Right lung (tissue), 2 donors: ENCODE measurements at regions not wholly inside any gene's neighbourhood (a gene's known extent, or its start where the extent isn't known, plus 50 kb on each side); places are given as distances from the start of the nearest gene placed in this dataset.

Source experiments
- DNase-seq, 2 donors: peaks; one replicate each; pipeline ENCODE4 v3.0.0-alpha.2; 2013

GRCh38 chr18:78113136-78113939 is 863.7 kb downstream of the GALR1 start:
- no peak for DNase-seq

- no peak for DNase-seq
Measured at GRCh38 chr18:78113940-78114251, 864.2 kb downstream of the GALR1 start.

- no peak for DNase-seq
Measured at GRCh38 chr18:78115896-78116561, 863.6 kb upstream of the SALL3 start.

GRCh38 chr18:78123144-78123909 is 856.3 kb upstream of the SALL3 start:
- no peak for DNase-seq

- DNase-seq = no peak
Measured at GRCh38 chr18:78123926-78124797, 855.5 kb upstream of the SALL3 start.

- no peak for DNase-seq
Measured at GRCh38 chr18:78125206-78125896, 854.3 kb upstream of the SALL3 start.

GRCh38 chr18:78126106-78126505 is 853.5 kb upstream of the SALL3 start:
- no peak for DNase-seq

GRCh38 chr18:78126536-78126935 is 853.1 kb upstream of the SALL3 start:
- DNase-seq = no peak

- DNase-seq = no peak
Measured at GRCh38 chr18:78127041-78127440, 852.6 kb upstream of the SALL3 start.

GRCh38 chr18:78128004-78128403 is 851.6 kb upstream of the SALL3 start:
- no peak for DNase-seq

GRCh38 chr18:78129260-78129659 is 850.4 kb upstream of the SALL3 start:
- no peak for DNase-seq

- DNase-seq = no peak
Measured at GRCh38 chr18:78130232-78131195, 849.1 kb upstream of the SALL3 start.

- DNase-seq = no peak
Measured at GRCh38 chr18:78133729-78134128, 845.9 kb upstream of the SALL3 start.

GRCh38 chr18:78136986-78137385 is 842.6 kb upstream of the SALL3 start:
- DNase-seq = no peak

GRCh38 chr18:78138983-78139496 is 840.6 kb upstream of the SALL3 start:
- no peak for DNase-seq

GRCh38 chr18:78140294-78140693 is 839.3 kb upstream of the SALL3 start:
- no peak for DNase-seq

GRCh38 chr18:78144669-78145068 is 834.9 kb upstream of the SALL3 start:
- no peak for DNase-seq

- no peak for DNase-seq
Measured at GRCh38 chr18:78145096-78145495, 834.5 kb upstream of the SALL3 start.
